HL-60 (cell line): ENCODE measurements at regions not wholly inside any gene's neighbourhood (a gene's known extent, or its start where the extent isn't known, plus 50 kb on each side); places are given as distances from the start of the nearest gene placed in this dataset.

ENCODE experiments used
- DNase-seq, 2 experiments: peaks; one replicate each; pipeline ENCODE4 v3.0.0-alpha.2; 2010 to 2020; ENCODE audit warnings: low read depth in 1 of 2, low spot score in 1 of 2
- H3K27ac ChIP-seq: fragments of 250-450 bp; sonication (Bioruptor Pico); replicated peaks from 2 replicates; pipeline ENCODE4 v1.5.1; 2020; ENCODE audit warnings: mild to moderate bottlenecking, moderate library complexity
- H3K27me3 ChIP-seq: fragments of 250-450 bp; sonication (Bioruptor Pico); 2 replicates; pipeline ENCODE4 v1.5.1; 2021; ENCODE audit warnings: mild to moderate bottlenecking, moderate library complexity; ENCODE audit not compliant: insufficient read depth, poor library complexity, severe bottlenecking
- H3K4me3 ChIP-seq: replicated peaks from 2 replicates; pipeline ENCODE4 v1.5.1; 2011; ENCODE audit warnings: mild to moderate bottlenecking, control low read depth, low read length; ENCODE audit not compliant: insufficient read depth
- GABPA ChIP-seq: IDR thresholded peaks from 2 replicates; pipeline ENCODE4 v1.6.1; 2012; ENCODE audit warnings: low read depth
- POLR2AphosphoS5 ChIP-seq: IDR thresholded peaks from 2 replicates; pipeline ENCODE4 v1.6.1; 2012; ENCODE audit warnings: low read depth
- SPI1 ChIP-seq: IDR thresholded peaks from 2 replicates; pipeline ENCODE4 v1.6.1; 2012; ENCODE audit warnings: low read depth, mild to moderate bottlenecking, borderline replicate concordance
- TF ChIP-seq, protein P1 (sequence below): IDR thresholded peaks from one replicate; pipeline ENCODE4 v1.5.1; 2011; ENCODE audit warnings: low read length, control low read depth, inconsistent platforms; ENCODE audit not compliant: insufficient read depth
- TF ChIP-seq, protein P2 (sequence below): IDR thresholded peaks from 2 replicates; pipeline ENCODE4 v1.6.1; 2012; ENCODE audit warnings: low read depth; ENCODE audit not compliant: insufficient replicate concordance

- DNase-seq = no peak
- Histone ChIP-seq H3K27ac (no peak overlapping the region), H3K4me3 (no peak overlapping the region), H3K27me3 (no peaks in the 10 kb centered on the region)
- no peak for TF ChIP-seq POLR2AphosphoS5
- TF ChIP-seq, protein P1, sequence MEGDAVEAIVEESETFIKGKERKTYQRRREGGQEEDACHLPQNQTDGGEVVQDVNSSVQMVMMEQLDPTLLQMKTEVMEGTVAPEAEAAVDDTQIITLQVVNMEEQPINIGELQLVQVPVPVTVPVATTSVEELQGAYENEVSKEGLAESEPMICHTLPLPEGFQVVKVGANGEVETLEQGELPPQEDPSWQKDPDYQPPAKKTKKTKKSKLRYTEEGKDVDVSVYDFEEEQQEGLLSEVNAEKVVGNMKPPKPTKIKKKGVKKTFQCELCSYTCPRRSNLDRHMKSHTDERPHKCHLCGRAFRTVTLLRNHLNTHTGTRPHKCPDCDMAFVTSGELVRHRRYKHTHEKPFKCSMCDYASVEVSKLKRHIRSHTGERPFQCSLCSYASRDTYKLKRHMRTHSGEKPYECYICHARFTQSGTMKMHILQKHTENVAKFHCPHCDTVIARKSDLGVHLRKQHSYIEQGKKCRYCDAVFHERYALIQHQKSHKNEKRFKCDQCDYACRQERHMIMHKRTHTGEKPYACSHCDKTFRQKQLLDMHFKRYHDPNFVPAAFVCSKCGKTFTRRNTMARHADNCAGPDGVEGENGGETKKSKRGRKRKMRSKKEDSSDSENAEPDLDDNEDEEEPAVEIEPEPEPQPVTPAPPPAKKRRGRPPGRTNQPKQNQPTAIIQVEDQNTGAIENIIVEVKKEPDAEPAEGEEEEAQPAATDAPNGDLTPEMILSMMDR = no peak
- no peak for TF ChIP-seq SPI1
- TF ChIP-seq, protein P2, sequence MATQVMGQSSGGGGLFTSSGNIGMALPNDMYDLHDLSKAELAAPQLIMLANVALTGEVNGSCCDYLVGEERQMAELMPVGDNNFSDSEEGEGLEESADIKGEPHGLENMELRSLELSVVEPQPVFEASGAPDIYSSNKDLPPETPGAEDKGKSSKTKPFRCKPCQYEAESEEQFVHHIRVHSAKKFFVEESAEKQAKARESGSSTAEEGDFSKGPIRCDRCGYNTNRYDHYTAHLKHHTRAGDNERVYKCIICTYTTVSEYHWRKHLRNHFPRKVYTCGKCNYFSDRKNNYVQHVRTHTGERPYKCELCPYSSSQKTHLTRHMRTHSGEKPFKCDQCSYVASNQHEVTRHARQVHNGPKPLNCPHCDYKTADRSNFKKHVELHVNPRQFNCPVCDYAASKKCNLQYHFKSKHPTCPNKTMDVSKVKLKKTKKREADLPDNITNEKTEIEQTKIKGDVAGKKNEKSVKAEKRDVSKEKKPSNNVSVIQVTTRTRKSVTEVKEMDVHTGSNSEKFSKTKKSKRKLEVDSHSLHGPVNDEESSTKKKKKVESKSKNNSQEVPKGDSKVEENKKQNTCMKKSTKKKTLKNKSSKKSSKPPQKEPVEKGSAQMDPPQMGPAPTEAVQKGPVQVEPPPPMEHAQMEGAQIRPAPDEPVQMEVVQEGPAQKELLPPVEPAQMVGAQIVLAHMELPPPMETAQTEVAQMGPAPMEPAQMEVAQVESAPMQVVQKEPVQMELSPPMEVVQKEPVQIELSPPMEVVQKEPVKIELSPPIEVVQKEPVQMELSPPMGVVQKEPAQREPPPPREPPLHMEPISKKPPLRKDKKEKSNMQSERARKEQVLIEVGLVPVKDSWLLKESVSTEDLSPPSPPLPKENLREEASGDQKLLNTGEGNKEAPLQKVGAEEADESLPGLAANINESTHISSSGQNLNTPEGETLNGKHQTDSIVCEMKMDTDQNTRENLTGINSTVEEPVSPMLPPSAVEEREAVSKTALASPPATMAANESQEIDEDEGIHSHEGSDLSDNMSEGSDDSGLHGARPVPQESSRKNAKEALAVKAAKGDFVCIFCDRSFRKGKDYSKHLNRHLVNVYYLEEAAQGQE = no peak
- TF ChIP-seq GABPA = no peak
Observed at GRCh38 chr1:30274173-30274970, 449.0 kb downstream of the MATN1 start.

DNA sequence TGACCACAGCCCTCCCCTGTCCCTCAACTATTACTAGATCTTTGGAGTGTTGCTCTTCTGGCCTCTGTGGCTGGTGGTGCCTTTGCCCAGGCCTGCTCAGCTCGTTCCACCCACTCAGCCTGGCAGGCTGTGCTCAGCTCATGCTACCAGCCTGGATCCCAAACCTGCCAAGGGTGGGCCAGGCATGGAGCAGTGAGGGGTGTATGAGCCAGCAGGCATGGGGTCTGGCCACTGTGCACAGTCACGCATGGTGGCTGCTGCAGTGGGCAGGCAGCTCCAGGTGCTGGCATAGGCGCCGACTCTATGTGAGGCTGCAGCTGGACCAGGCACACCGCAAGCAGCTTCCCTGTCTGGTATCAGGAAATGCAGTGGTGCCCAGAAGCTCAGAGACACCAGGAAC, 449.9 kb downstream of the MATN1 start:
- TF ChIP-seq, protein P1 = no peak
- no peak for TF ChIP-seq SPI1
- no peak for TF ChIP-seq POLR2AphosphoS5
- no peak for TF ChIP-seq GABPA
- TF ChIP-seq, protein P2 = no peak
- no peak for DNase-seq
- Histone ChIP-seq H3K4me3 (no peak overlapping the region), H3K27me3 (no peaks in the 10 kb centered on the region), H3K27ac (no peak overlapping the region)

DNA sequence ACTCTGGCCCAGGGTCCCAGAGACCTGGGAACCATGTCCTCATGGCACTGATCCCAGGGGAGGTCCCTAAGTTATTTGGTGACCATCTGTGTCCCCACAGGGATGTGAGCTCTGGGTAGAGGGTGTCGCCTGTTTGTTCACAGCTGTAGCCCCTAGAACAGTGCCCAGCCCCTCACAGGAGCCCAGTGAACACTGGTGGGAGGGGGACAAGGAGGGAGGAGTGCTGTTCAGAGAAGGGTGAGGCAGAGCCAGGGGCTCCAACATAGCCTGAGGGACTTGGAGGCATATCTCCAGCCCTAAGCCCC, 450.4 kb downstream of the MATN1 start:
- H3K27ac ChIP-seq = no peak overlapping the region
- no peak for DNase-seq
- H3K4me3 ChIP-seq = no peak overlapping the region
- no peaks in the 10 kb centered on the region for H3K27me3 ChIP-seq
- TF ChIP-seq, protein P2 = no peak
- no peak for TF ChIP-seq POLR2AphosphoS5
- TF ChIP-seq, protein P1 = no peak
- TF ChIP-seq GABPA = no peak
- TF ChIP-seq SPI1 = no peak
